ENCODE measurements at regions not wholly inside any gene's neighbourhood (a gene's known extent, or its start where the extent isn't known, plus 50 kb on each side); places are given as distances from the start of the nearest gene placed in this dataset.

- TF ChIP-seq HSF4 (CRISPR knock-in tag; IDR thresholded peaks at IDR 0.05; ENCODE audit: borderline replicate concordance), result no peak
- no peak for TF ChIP-seq EGR1 (conservative IDR thresholded peaks at IDR 0.05)
- no peak for TF ChIP-seq RB1 (IDR thresholded peaks at IDR 0.05; ENCODE audit: low read depth)
- no peak for TF ChIP-seq HOMEZ (CRISPR knock-in tag; IDR thresholded peaks at IDR 0.05)
- TF ChIP-seq SP2 (IDR thresholded peaks at IDR 0.05; ENCODE audit: extremely low read depth, low read depth, low read length, poor library complexity, severe bottlenecking), result no peak
- TF ChIP-seq C11orf30 (IDR thresholded peaks at IDR 0.05; ENCODE audit: low read depth), result no peak
- TF ChIP-seq JUND (IDR thresholded peaks at IDR 0.05; ENCODE audit: borderline replicate concordance, low read depth, low read length), result no peak
- no peak for TF ChIP-seq JUND (tag; IDR thresholded peaks at IDR 0.05; ENCODE audit: borderline replicate concordance, low read depth, low read length)
- TF ChIP-seq ZSCAN32 (CRISPR knock-in tag; IDR thresholded peaks at IDR 0.05), result no peak
- no peak for TF ChIP-seq CTCF (IDR thresholded peaks at IDR 0.05 in 2 of 3, conservative IDR thresholded peaks at IDR 0.05 in 1 of 3; ENCODE audit: insufficient read depth in 2 of 3, low read depth in 1 of 3, low read length in 3 of 3)
- no peak for TF ChIP-seq EP300 (IDR thresholded peaks at IDR 0.05; ENCODE audit: low read length)
These were observed 802.4 kb upstream of the ACO1 start for GRCh38 chr9:31582071-31582470.

All from K562 (cell line).